GM23248 (cell line): ENCODE measurements at regions not wholly inside any gene's neighbourhood (a gene's known extent, or its start where the extent isn't known, plus 50 kb on each side); places are given as distances from the start of the nearest gene placed in this dataset.

Experiments used
- EZH2 ChIP-seq: fragments of 200-600 bp; sonication (generic); IDR thresholded peaks from 2 replicates; pipeline ENCODE4 v1.6.1; 2018; ENCODE audit warnings: antibody characterized with exemption, mild to moderate bottlenecking; ENCODE audit not compliant: insufficient read depth, poor library complexity, severe bottlenecking
- EZH2phosphoT487 ChIP-seq: fragments of 200-600 bp; sonication (generic); IDR thresholded peaks from 2 replicates; pipeline ENCODE4 v1.6.1; 2018; ENCODE audit warnings: antibody characterized with exemption, moderate library complexity, mild to moderate bottlenecking, low read depth; ENCODE audit not compliant: insufficient read depth

DNA sequence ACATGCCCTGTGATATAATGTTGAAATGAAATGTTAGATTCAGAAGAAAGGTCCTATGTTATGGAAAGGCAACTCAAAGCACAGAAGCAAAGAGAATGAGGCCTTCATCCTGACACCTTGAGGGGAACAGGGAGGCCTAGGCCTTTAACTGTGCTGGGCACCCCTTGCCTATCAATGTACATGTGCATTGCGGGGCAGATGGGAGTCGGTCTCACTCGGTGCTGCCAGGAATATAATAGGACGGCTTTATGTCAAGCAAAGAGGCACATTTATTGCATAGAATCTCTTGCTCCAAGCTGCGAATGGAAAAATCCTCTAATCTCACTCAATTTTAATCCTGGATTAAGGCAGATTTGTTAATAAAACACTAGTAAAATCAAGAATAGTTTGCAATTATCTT is 301.0 kb upstream of the SOX14 start:
- no peak for TF ChIP-seq EZH2
- no peak for TF ChIP-seq EZH2phosphoT487
